Keratinocyte (primary cell): ENCODE measurements at regions not wholly inside any gene's neighbourhood (a gene's known extent, or its start where the extent isn't known, plus 50 kb on each side); places are given as distances from the start of the nearest gene placed in this dataset.

Experiments
- EZH2 ChIP-seq: IDR thresholded peaks from one replicate; pipeline ENCODE4 v1.6.1; 2012; ENCODE audit warnings: inconsistent platforms, mild to moderate bottlenecking, low read length, moderate library complexity
- TF ChIP-seq, protein P1 (sequence below), 3 experiments: IDR thresholded peaks in 1 of 3; conservative IDR thresholded peaks in 1 of 3; optimal IDR thresholded peaks in 1 of 3; 2 replicates in 2 of 3; 3 replicates in 1 of 3; pipeline versions ENCODE3 to v1.5.1; 2011; ENCODE audit warnings: low read length in 3 of 3, mild to moderate bottlenecking in 3 of 3, moderate library complexity in 2 of 3, control low read depth in 1 of 3, inconsistent platforms in 1 of 3; ENCODE audit not compliant: insufficient read depth in 2 of 3; ENCODE audit errors: extremely low read depth in 1 of 3

DNA sequence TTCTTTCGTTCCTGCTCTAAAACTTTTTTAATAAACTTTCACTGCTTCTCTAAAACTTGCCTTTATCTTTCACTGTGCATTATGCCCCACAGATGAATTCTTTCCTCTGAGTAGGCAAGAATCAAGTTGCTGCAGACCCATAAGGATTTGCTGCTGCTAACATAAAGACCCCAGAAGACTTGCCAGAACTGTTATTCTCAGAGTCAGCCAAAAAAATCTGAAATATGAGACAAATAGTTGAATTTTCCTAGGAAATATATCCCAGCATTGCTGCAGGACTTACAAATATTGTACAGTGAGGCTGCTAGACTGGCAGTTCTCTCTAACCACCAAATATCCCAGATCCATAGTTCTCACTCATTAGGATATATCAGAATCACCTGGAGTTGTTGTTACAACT is 349.1 kb upstream of the FLRT2 start:
- TF ChIP-seq, protein P1, sequence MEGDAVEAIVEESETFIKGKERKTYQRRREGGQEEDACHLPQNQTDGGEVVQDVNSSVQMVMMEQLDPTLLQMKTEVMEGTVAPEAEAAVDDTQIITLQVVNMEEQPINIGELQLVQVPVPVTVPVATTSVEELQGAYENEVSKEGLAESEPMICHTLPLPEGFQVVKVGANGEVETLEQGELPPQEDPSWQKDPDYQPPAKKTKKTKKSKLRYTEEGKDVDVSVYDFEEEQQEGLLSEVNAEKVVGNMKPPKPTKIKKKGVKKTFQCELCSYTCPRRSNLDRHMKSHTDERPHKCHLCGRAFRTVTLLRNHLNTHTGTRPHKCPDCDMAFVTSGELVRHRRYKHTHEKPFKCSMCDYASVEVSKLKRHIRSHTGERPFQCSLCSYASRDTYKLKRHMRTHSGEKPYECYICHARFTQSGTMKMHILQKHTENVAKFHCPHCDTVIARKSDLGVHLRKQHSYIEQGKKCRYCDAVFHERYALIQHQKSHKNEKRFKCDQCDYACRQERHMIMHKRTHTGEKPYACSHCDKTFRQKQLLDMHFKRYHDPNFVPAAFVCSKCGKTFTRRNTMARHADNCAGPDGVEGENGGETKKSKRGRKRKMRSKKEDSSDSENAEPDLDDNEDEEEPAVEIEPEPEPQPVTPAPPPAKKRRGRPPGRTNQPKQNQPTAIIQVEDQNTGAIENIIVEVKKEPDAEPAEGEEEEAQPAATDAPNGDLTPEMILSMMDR (optimal IDR thresholded peaks at IDR 0.05 in 1 of 3, IDR thresholded peaks at IDR 0.05 in 1 of 3, conservative IDR thresholded peaks at IDR 0.05 in 1 of 3; ENCODE audit: extremely low read depth in 1 of 3, insufficient read depth in 2 of 3, low read length in 3 of 3), result no peak
- TF ChIP-seq EZH2, result no peak
